K562 (cell line): ENCODE measurements at regions not wholly inside any gene's neighbourhood (a gene's known extent, or its start where the extent isn't known, plus 50 kb on each side); places are given as distances from the start of the nearest gene placed in this dataset.

Experiments
- ATAC-seq: fragments of 200-7000 bp; cut with Tn5 transposase; 3 replicates; pipeline ENCODE4 v1.9.1; 2020; ENCODE audit warnings: moderate library complexity
- BruUV-seq: library from RNA; stranded (reverse); fragments of 400-500 nt; replicated peaks from 2 replicates; lab custom pipeline; 2021; lab: Mats Ljungman, UMichigan
- CTCF ChIA-PET: fragments of 300-600 bp; formaldehyde crosslinking; extraction: SDS; loops from one replicate; lab custom pipeline; 2021; ENCODE audit warnings: low intra/inter-chr PET ratio; lab: Yijun Ruan, JAX
- POLR2A ChIA-PET: fragments of 300-600, 350-650 bp; sonication (Branson Sonifier 250); formaldehyde crosslinking; extraction: SDS; loops from one replicate; lab custom pipeline; 2021; ENCODE audit warnings: antibody characterized with exemption, inconsistent platforms; lab: Yijun Ruan, JAX
- DNase-seq, 4 experiments: peaks; one replicate each; pipeline versions ENCODE4 v3.0.0 to v3.0.0-alpha.2; 2011 to 2018; ENCODE audit warnings: low spot score in 3 of 4, mixed read lengths in 3 of 4; ENCODE audit errors: extremely low read depth in 1 of 4
- FAIRE-seq: peaks from 2 replicates; lab custom pipeline; 2011; peaks lifted over from hg19 to GRCh38; lab: Jason Lieb, UNC
- H2AFZ ChIP-seq: 2 replicates; pipeline ENCODE4 v1.6.0; 2011; ENCODE audit warnings: low read depth, low read length, control low read depth, inconsistent platforms
- H3K27ac ChIP-seq: fragments of 200-600 bp; 3 replicates; pipeline ENCODE4 v1.8.0; 2011; ENCODE audit warnings: low read depth, mild to moderate bottlenecking, control low read depth, inconsistent platforms, low read length, moderate library complexity, mixed read lengths; ENCODE audit errors: extremely low read depth
- H3K27me3 ChIP-seq, 2 experiments: fragments of 300-600 bp in 1 of 2; 2 replicates in 1 of 2; 3 replicates in 1 of 2; pipeline versions ENCODE4 v1.6.0 to v1.8.0; 2011; ENCODE audit warnings: inconsistent platforms in 2 of 2, low read length in 2 of 2, mild to moderate bottlenecking in 1 of 2, mixed read lengths in 1 of 2, moderate library complexity in 1 of 2; ENCODE audit not compliant: control insufficient read depth in 2 of 2, insufficient read depth in 2 of 2
- H3K36me3 ChIP-seq: fragments of 300-600 bp; 3 replicates; pipeline ENCODE4 v1.8.0; 2011; ENCODE audit warnings: mild to moderate bottlenecking, low read length, inconsistent platforms; ENCODE audit not compliant: control insufficient read depth, insufficient read depth
- H3K4me1 ChIP-seq, 2 experiments: fragments of 200-600 bp in 1 of 2; replicated peaks in 1 of 2; 2 replicates in 1 of 2; 3 replicates in 1 of 2; pipeline versions ENCODE4 v1.5.1 to v1.8.0; 2011; ENCODE audit warnings: inconsistent platforms in 2 of 2, low read length in 2 of 2, mild to moderate bottlenecking in 1 of 2, mixed read lengths in 1 of 2, moderate library complexity in 1 of 2; ENCODE audit not compliant: control insufficient read depth in 2 of 2, insufficient read depth in 2 of 2
- H3K4me2 ChIP-seq: 2 replicates; pipeline ENCODE4 v1.6.1; 2011; ENCODE audit warnings: low read length, control low read depth, inconsistent platforms, mixed read lengths; ENCODE audit not compliant: insufficient read depth
- H3K4me3 ChIP-seq: fragments of 200-600 bp; sonication (generic), shearing (Covaris generic); 2 replicates; pipeline ENCODE4 v1.5.1; 2016; ENCODE audit warnings: control low read depth, inconsistent platforms
- H3K79me2 ChIP-seq: fragments of 200-600 bp; 3 replicates; pipeline ENCODE4 v1.8.0; 2011; ENCODE audit warnings: low read length, inconsistent platforms; ENCODE audit not compliant: control insufficient read depth, insufficient read depth
- H3K9ac ChIP-seq, 2 experiments: 2 replicates each; pipeline versions ENCODE4 v1.6.0 to v1.6.1; 2011; ENCODE audit warnings: low read depth in 2 of 2, low read length in 2 of 2, control low read depth in 1 of 2, inconsistent platforms in 1 of 2, mild to moderate bottlenecking in 1 of 2, mixed read lengths in 1 of 2; ENCODE audit not compliant: insufficient read depth in 1 of 2
- H3K9me1 ChIP-seq: one replicate; pipeline ENCODE4 v1.6.0; 2011; ENCODE audit warnings: inconsistent platforms, mild to moderate bottlenecking, low read length, moderate library complexity; ENCODE audit not compliant: control insufficient read depth, insufficient read depth
- H3K9me3 ChIP-seq: replicated peaks from 2 replicates; pipeline ENCODE4 v1.5.1; 2011; ENCODE audit warnings: low read depth, low read length, inconsistent platforms; ENCODE audit not compliant: control insufficient read depth, insufficient read depth
- H4K20me1 ChIP-seq: replicated peaks from 2 replicates; pipeline ENCODE4 v1.6.1; 2011; ENCODE audit warnings: low read length, inconsistent platforms, mixed read lengths; ENCODE audit not compliant: control insufficient read depth, insufficient read depth
- CBFB ChIP-seq: sonication (generic); formaldehyde crosslinking; IDR thresholded peaks from 2 replicates; pipeline ENCODE4 v1.4.0; 2020; ENCODE audit warnings: mild to moderate bottlenecking, missing genetic modification reagents
- LARP7 ChIP-seq: fragments of 450-650 bp; IDR thresholded peaks from 2 replicates; pipeline ENCODE4 v1.6.1; 2016
- MNT ChIP-seq, 2 experiments: fragments of 450-650 bp; conservative IDR thresholded peaks; 2 replicates each; pipeline ENCODE4 v1.6.1; 2017; ENCODE audit warnings: mild to moderate bottlenecking in 2 of 2, moderate library complexity in 2 of 2
- NCOR1 ChIP-seq: fragments of 450-650 bp; IDR thresholded peaks from 2 replicates; pipeline ENCODE4 v1.6.1; 2016; ENCODE audit warnings: mild to moderate bottlenecking, moderate library complexity
- SRSF9 ChIP-seq: fragments of 200-400 bp; formaldehyde crosslinking; IDR thresholded peaks from 2 replicates; pipeline ENCODE4 v1.6.1; 2017; ENCODE audit warnings: low read depth, low read length, borderline replicate concordance
- ZBTB40 ChIP-seq, 2 experiments: fragments of 450-650 bp in 1 of 2; sonication (generic) in 1 of 2; formaldehyde crosslinking in 1 of 2; IDR thresholded peaks; 2 replicates each; pipeline versions ENCODE4 v1.7.1 to v1.9.0; 2016 to 2022; ENCODE audit warnings: inconsistent platforms in 1 of 2, mild to moderate bottlenecking in 1 of 2, missing genetic modification reagents in 1 of 2
- ZNF217 ChIP-seq: sonication (generic); formaldehyde crosslinking; IDR thresholded peaks from 2 replicates; pipeline ENCODE4 v1.8.0; 2022; ENCODE audit warnings: mild to moderate bottlenecking, missing genetic modification reagents
- ZNF41 ChIP-seq: fragments of 250-450 bp; sonication (Bioruptor Pico); conservative IDR thresholded peaks from 2 replicates; pipeline ENCODE4 v1.4.0; 2020; ENCODE audit warnings: mild to moderate bottlenecking
- WGBS: fragments of 100-300 bp; shearing (Covaris generic); methylation state at CpG from one replicate; pipeline ENCODE4 v1.1.6; 2016; ENCODE audit warnings: low coverage, mixed read lengths; ENCODE audit not compliant: insufficient coverage; ENCODE audit errors: missing lambda C conversion rate; 5-methylcytosine and 5-hydroxymethylcytosine counted together
- in situ Hi-C: fragments of 300-500 bp; cut with MboI; formaldehyde crosslinking; loops from 4 replicates; pipeline ENCODE4 v1.15.0; 2018; ENCODE audit warnings: inconsistent platforms, mixed read lengths
- intact Hi-C: fragments of 100-400 bp; cut with micrococcal nuclease; formaldehyde crosslinking; loops from 2 replicates; pipeline ENCODE4 v1.14.2; 2022

GRCh38 chr10:81096558-81096957 lies 558.9 kb downstream of the SH2D4B start:
- BruUV-seq = no TSS peak
- Histone ChIP-seq H3K27ac (no peak overlapping the region), H2AFZ (no peak overlapping the region), H3K27me3 (no peaks in the 10 kb centered on the region), H3K79me2 (no peaks in the 10 kb centered on the region), H3K4me2 (no peak overlapping the region), H4K20me1 (no peaks in the 10 kb centered on the region), H3K4me3 (no peak overlapping the region), H3K9me1 (no peaks in the 10 kb centered on the region), H3K4me1 (no peaks in the 10 kb centered on the region), H3K9ac (no peak overlapping the region), H3K9me3 (no peaks in the 10 kb centered on the region), H3K36me3 (no peaks in the 10 kb centered on the region)
- WGBS = 0% methylated on average over 1 of the region's 1 CpG
- CTCF ChIA-PET = no interaction called here
- ATAC-seq (no peak), DNase-seq (no peak)
- intact Hi-C loops = no loop called here
- in situ Hi-C loops = no loop called here
- no peak for TF ChIP-seq NCOR1
- TF ChIP-seq SRSF9 = no peak
- no peak for TF ChIP-seq CBFB (CRISPR knock-in tag)
- no peak for TF ChIP-seq MNT (conservative IDR thresholded peaks at IDR 0.05)
- TF ChIP-seq ZNF41 (CRISPR knock-in tag) = no peak
- TF ChIP-seq ZBTB40 (IDR thresholded peaks at IDR 0.05) = no peak
- no peak for TF ChIP-seq ZBTB40 (CRISPR knock-in tag; IDR thresholded peaks at IDR 0.05)
- TF ChIP-seq LARP7 = no peak
- TF ChIP-seq ZNF217 = no peak
- TF ChIP-seq, all 486 proteins: peak for 0
- no peak for FAIRE-seq
- POLR2A ChIA-PET = no interaction called here
